ENCODE measurements at regions not wholly inside any gene's neighbourhood (a gene's known extent, or its start where the extent isn't known, plus 50 kb on each side); places are given as distances from the start of the nearest gene placed in this dataset.

GRCh38 chr22:22318723-22319465 is 74.3 kb downstream of the VPREB1 start:
- TF ChIP-seq POLR2A (IDR thresholded peaks at IDR 0.05; ENCODE audit: low read length), result no peak
- TF ChIP-seq GATA1 (IDR thresholded peaks at IDR 0.05; ENCODE audit: low read depth, low read length), result no peak
